HL-60 (cell line): ENCODE measurements at regions not wholly inside any gene's neighbourhood (a gene's known extent, or its start where the extent isn't known, plus 50 kb on each side); places are given as distances from the start of the nearest gene placed in this dataset.

Experiments used
- DNase-seq, 2 experiments: peaks; one replicate each; pipeline ENCODE4 v3.0.0-alpha.2; 2010 to 2020; ENCODE audit warnings: low read depth in 1 of 2, low spot score in 1 of 2
- H3K27ac ChIP-seq: fragments of 250-450 bp; sonication (Bioruptor Pico); replicated peaks from 2 replicates; pipeline ENCODE4 v1.5.1; 2020; ENCODE audit warnings: mild to moderate bottlenecking, moderate library complexity
- H3K27me3 ChIP-seq: fragments of 250-450 bp; sonication (Bioruptor Pico); 2 replicates; pipeline ENCODE4 v1.5.1; 2021; ENCODE audit warnings: mild to moderate bottlenecking, moderate library complexity; ENCODE audit not compliant: insufficient read depth, poor library complexity, severe bottlenecking
- H3K4me3 ChIP-seq: replicated peaks from 2 replicates; pipeline ENCODE4 v1.5.1; 2011; ENCODE audit warnings: mild to moderate bottlenecking, control low read depth, low read length; ENCODE audit not compliant: insufficient read depth
- GABPA ChIP-seq: IDR thresholded peaks from 2 replicates; pipeline ENCODE4 v1.6.1; 2012; ENCODE audit warnings: low read depth
- POLR2AphosphoS5 ChIP-seq: IDR thresholded peaks from 2 replicates; pipeline ENCODE4 v1.6.1; 2012; ENCODE audit warnings: low read depth
- SPI1 ChIP-seq: IDR thresholded peaks from 2 replicates; pipeline ENCODE4 v1.6.1; 2012; ENCODE audit warnings: low read depth, mild to moderate bottlenecking, borderline replicate concordance
- TF ChIP-seq, protein P1 (sequence below): IDR thresholded peaks from 2 replicates; pipeline ENCODE4 v1.6.1; 2012; ENCODE audit warnings: low read depth; ENCODE audit not compliant: insufficient replicate concordance
- TF ChIP-seq, protein P2 (sequence below): IDR thresholded peaks from one replicate; pipeline ENCODE4 v1.5.1; 2011; ENCODE audit warnings: low read length, control low read depth, inconsistent platforms; ENCODE audit not compliant: insufficient read depth

DNA sequence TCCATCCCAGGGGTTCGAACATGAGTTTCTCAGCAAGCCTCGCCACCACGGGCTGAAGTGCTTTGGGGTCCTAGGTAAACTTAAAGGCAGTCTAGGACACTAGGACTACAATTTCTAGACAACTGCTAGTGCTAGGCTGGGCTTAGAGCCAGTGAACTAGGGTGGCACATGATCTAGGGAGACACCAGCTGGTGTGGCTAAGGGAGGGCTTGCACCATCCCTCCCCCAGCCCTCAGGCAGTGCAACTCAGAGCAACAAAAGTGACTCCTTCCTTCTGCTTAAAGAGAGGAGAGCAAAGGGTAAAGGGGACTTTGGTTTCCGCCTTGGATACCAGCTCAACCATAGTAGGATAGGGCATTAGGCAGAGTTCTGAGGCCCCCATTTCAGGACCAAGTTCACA, 162.5 kb upstream of the AFF2 start:
- peak in 1 of 2 experiments; percentile 35 for DNase-seq
- TF ChIP-seq, protein P1, sequence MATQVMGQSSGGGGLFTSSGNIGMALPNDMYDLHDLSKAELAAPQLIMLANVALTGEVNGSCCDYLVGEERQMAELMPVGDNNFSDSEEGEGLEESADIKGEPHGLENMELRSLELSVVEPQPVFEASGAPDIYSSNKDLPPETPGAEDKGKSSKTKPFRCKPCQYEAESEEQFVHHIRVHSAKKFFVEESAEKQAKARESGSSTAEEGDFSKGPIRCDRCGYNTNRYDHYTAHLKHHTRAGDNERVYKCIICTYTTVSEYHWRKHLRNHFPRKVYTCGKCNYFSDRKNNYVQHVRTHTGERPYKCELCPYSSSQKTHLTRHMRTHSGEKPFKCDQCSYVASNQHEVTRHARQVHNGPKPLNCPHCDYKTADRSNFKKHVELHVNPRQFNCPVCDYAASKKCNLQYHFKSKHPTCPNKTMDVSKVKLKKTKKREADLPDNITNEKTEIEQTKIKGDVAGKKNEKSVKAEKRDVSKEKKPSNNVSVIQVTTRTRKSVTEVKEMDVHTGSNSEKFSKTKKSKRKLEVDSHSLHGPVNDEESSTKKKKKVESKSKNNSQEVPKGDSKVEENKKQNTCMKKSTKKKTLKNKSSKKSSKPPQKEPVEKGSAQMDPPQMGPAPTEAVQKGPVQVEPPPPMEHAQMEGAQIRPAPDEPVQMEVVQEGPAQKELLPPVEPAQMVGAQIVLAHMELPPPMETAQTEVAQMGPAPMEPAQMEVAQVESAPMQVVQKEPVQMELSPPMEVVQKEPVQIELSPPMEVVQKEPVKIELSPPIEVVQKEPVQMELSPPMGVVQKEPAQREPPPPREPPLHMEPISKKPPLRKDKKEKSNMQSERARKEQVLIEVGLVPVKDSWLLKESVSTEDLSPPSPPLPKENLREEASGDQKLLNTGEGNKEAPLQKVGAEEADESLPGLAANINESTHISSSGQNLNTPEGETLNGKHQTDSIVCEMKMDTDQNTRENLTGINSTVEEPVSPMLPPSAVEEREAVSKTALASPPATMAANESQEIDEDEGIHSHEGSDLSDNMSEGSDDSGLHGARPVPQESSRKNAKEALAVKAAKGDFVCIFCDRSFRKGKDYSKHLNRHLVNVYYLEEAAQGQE = no peak
- TF ChIP-seq GABPA (no peak), SPI1 (no peak), POLR2AphosphoS5 (no peak)
- TF ChIP-seq, protein P2, sequence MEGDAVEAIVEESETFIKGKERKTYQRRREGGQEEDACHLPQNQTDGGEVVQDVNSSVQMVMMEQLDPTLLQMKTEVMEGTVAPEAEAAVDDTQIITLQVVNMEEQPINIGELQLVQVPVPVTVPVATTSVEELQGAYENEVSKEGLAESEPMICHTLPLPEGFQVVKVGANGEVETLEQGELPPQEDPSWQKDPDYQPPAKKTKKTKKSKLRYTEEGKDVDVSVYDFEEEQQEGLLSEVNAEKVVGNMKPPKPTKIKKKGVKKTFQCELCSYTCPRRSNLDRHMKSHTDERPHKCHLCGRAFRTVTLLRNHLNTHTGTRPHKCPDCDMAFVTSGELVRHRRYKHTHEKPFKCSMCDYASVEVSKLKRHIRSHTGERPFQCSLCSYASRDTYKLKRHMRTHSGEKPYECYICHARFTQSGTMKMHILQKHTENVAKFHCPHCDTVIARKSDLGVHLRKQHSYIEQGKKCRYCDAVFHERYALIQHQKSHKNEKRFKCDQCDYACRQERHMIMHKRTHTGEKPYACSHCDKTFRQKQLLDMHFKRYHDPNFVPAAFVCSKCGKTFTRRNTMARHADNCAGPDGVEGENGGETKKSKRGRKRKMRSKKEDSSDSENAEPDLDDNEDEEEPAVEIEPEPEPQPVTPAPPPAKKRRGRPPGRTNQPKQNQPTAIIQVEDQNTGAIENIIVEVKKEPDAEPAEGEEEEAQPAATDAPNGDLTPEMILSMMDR = no peak
- no peaks in the 10 kb centered on the region for H3K27me3 ChIP-seq
- H3K27ac ChIP-seq = no peak overlapping the region
- no peak overlapping the region for H3K4me3 ChIP-seq

DNA sequence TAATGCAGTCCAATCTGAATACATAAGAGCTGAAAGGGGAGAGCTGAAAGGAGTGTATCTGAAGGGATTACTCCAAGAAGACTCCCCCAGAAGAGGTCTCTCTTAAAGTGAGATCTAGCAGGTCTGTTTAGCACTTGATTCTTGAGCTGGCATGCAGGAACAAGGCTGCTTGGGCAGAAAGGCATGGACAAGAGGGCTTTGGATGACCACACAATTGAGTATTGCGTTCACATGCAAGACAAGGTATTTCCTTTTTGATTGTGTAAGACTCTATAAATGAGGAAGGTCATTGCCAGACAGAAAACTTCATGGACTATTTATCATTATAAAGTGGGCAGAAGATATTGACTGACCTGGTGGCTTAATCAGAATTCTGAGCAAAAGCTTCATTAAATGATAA, 145.5 kb upstream of the AFF2 start:
- no peaks in the 10 kb centered on the region for H3K27me3 ChIP-seq
- peak in 1 of 2 experiments; percentile 50 for DNase-seq
- no peak overlapping the region for H3K4me3 ChIP-seq
- TF ChIP-seq, protein P1 = no peak
- TF ChIP-seq POLR2AphosphoS5 (no peak), SPI1 (no peak), GABPA (no peak)
- TF ChIP-seq, protein P2 = no peak
- peak overlapping the region; percentile 14; the same call in 1 of the 2 replicates for H3K27ac ChIP-seq

DNA sequence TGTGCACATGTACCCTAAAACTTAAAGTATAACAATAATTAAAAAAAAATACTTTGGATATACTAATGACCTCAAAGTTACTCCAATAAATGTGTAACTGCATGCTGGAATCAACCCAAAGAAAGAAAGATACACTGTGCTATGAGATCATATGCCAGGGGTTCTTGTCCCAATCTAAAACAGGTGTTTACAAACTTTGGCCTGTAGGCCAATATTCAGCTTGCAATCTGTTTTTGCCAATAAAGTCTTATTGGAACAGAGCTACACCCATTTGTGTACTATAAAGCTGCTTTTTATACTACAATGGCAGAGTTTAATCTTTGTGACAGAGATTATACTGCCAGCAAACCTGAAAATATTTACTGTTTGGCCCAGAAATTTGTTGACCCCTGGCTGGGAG, 138.8 kb upstream of the AFF2 start:
- DNase-seq = no peak
- no peaks in the 10 kb centered on the region for H3K27me3 ChIP-seq
- H3K4me3 ChIP-seq = no peak overlapping the region
- no peak overlapping the region for H3K27ac ChIP-seq
- TF ChIP-seq SPI1 (no peak), GABPA (no peak), POLR2AphosphoS5 (no peak)
- TF ChIP-seq, protein P1 = no peak
- TF ChIP-seq, protein P2 = no peak
